Activated CD4-positive, CD25-positive, alpha-beta regulatory T cell treated with anti-CD3 and anti-CD28 coated beads, Interleukin-2, amount 50 U/mL, for 72 hours (primary cell): ENCODE measurements at regions not wholly inside any gene's neighbourhood (a gene's known extent, or its start where the extent isn't known, plus 50 kb on each side); places are given as distances from the start of the nearest gene placed in this dataset.

ENCODE experiments used
- DNase-seq: peaks from one replicate; pipeline ENCODE4 v3.0.0; 2021

DNA sequence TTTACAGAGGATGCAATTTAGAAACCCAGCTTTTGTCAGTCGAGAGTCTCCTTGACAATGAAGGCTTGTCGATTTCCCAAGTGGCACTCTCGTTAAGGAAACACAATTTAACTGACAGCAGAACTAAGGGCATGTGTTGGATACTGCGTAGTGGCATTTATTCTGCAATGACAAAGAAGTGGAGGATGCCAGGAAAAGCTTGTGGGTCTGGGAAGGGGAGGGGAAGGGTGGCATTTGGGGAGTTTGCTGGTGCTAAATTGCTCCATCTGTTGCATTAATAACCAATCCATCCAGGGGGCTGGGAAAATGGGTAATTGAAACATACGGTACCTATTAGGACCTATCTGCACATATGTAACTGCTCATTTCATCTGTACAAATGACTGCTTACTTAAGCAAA is 190.6 kb downstream of the NSG2 start:
- DNase-seq = no peak

DNA sequence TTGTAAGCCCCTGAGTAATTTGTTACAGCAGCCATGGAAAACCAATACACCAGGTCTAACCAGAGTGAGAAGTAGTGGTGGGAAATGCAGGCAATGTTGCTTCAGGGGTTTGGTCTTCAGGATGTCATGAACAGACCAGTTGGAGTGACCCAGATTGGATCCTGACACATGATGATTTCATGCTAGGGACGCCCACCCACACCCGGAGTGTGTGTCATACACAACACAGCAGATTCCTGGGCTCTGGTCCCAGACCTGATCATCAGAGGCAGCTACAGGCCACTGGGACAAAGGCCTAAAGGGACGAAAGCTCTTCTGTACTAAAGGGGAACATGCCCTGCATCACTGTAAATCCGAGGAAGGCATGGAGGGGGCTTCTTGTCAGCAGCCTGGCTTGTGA is 194.2 kb downstream of the NSG2 start:
- DNase-seq = no peak

GRCh38 chr5:174242573-174242972 is 197.1 kb downstream of the NSG2 start:
- DNase-seq = no peak

DNA sequence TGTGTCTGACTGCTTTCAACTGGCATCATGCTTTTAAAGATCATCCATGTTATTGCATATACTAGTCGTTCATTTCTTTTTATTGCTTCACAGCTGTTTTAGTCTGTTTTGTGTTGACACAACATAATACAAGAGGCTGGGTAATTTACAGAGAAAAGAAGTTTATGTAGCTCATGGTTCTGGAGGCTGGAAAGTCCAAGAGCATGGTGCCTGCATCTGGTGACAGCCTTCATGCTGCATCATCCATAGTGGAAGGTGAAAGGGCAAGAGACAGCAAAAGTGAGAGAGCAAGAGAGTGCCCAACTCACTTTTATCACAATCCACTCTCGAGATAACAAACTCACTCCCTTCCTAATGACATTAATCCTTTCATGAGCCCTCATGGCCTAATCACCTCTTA is 198.4 kb downstream of the NSG2 start:
- DNase-seq = no peak

DNA sequence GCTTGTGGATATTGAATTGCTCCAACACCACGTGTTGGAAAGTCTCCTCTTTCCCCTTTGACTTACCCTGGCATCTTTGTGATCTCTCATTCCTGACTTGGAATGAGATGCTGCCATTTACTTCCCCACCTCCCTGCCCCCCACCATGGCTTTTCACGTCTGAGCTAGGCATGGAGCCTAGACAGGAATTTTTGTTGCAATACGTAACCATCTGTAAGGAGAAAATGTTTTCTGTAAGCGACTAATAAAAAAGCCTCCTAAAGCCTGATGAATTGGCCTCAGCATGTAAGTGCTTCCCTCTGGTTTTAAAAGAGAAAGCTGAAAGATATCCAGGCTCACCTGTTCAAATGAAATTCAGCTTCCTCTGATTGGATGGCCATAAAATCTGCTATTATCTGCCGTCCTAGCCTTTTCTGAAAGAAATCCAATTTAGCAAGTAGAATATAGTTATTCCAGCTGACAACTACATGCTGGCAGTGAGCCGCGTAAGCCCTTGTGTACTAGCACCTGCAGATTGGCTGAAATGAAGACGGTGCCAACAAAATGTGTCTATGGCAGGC is 200.1 kb downstream of the NSG2 start:
- DNase-seq = no peak

DNA sequence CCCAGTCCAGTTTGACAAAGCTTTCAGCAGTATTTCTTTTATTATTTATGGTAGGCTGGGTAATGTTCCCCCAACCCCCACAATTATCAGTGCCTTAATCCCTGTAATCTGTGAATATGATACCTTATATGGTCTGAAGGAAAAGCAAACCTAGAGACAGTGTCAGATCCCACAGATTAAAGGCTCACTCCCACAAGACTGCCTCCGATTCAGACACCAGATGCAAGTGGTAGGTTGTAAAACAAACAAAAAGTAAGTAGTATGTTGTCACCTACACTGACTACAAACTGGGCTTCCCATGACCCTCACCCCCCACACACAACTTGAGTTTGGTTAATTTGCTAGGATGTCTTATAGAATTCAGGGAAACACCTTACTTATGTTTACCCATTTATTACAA is 201.2 kb downstream of the NSG2 start:
- no peak for DNase-seq

GRCh38 chr5:174247301-174247700 is 201.8 kb downstream of the NSG2 start:
- DNase-seq = no peak

GRCh38 chr5:174251305-174252000 is 205.9 kb downstream of the NSG2 start:
- no peak for DNase-seq

GRCh38 chr5:174252121-174252520 is 206.6 kb downstream of the NSG2 start:
- DNase-seq = no peak

DNA sequence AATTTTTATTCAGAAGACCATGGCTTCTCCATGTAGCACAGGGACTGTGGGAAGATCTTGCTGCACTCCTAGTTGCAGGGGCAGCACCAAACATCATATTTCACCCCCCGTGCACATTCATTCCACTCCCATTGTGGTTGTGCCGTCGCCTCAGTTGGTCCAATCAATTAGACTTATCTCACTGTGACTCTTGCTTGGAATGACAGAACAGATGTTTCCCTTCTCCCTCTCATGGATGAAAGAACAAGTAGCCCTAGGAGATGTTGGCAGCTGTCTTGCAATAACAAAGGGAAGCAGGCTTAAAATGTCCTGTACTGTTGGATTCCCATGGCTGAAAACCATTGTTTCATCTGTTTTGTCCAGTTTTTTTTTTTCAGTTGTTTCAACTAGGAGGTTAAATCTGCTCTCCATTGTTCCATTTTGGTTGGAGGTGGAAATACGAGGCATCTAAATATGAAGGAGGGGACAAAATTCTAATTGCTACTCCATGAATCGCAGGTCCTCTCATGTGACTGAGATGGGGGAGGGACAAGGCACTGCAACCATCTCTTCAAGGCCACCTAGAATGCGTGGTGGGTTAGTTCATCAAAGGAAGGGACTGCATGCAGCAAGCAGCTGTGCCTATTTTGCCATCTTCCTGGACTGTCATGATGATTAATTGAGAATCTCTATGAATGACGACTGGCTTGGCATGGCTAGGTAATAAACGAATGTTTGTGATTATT is 214.4 kb downstream of the NSG2 start:
- DNase-seq = no peak

GRCh38 chr5:174271316-174271715 is 225.8 kb downstream of the NSG2 start:
- no peak for DNase-seq

DNA sequence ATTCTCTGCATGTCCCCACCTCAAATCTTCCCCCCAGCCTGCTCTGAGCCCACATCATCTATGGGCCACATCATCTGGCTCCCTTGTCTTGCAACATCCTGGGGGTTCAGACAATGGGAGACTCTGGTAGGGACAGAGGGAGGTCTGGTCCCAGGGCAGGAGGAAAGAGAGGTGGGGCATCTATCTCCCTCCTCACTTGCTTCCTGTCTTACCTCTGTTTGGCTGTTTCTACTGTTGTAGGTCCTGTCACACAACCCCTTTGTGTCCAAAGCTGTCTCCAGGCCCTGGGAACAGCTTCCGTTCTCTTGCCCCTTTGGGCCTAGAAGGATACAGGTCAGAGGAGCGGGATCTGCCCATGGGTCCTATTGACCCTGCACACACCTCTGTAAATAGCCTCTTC is 227.2 kb downstream of the NSG2 start:
- DNase-seq = no peak

- DNase-seq = no peak
Measured at GRCh38 chr5:174273325-174273724, 227.8 kb downstream of the NSG2 start.

DNA sequence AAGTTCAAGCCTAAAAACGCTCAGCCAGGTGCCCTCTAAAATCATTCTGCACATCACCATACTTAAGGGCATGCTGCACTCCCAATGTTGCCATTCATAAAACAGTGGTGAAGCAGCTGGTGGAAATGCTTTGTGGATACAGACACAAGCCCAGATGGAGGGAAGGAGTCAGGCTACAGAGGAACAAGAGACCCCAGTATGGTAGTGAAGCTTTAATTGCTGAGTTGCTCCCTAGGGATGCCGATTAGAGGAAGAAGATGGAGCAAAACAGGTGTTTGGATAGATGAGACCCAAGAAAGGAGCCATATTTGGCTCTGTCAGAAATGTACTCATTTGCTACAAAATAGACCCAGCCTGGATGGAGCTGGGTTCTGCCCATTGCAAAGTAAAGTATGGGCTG is 230.5 kb downstream of the NSG2 start:
- no peak for DNase-seq

- DNase-seq = no peak
Measured at GRCh38 chr5:174281089-174281760, 235.7 kb downstream of the NSG2 start.

GRCh38 chr5:174281855-174282254 is 236.3 kb downstream of the NSG2 start:
- DNase-seq = no peak

- no peak for DNase-seq
Measured at GRCh38 chr5:174282391-174282790, 236.9 kb downstream of the NSG2 start.

DNA sequence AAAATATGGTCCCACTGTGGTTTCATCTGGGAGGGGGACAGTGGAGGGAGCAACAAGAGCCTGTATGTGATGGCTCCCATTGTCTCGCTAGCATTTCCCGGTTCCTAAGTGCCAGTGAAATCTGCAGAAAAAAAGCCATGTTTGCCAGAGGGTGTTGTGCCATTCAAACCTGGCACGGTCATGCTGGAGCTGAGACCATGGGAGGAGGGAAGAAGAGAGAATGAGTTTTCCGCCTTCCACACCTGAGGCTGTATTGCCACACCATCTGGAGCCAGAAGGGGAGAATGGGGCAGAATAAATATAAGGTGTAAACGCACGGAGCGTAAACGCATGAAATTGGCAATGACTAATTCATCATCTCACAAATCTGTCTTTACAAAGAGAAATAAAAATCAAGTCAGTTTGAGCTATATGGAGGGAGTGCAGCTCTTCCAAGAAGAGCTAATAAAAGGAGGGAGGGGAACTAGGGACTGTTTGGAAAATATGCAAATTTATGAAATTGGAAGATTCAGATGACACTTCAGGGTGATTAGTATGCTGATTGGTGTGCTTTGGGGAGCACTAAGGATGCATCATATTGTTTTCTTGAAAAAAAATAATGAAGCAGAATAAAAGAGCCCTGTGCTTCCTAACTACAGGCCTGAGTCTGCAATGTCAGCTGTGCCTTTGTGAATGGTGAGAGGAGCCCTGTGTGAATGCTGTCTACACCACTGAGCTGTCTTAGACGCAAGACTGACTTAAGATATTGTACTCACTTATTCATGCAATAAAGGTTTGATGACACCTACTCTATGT is 237.9 kb downstream of the NSG2 start:
- DNase-seq = no peak

DNA sequence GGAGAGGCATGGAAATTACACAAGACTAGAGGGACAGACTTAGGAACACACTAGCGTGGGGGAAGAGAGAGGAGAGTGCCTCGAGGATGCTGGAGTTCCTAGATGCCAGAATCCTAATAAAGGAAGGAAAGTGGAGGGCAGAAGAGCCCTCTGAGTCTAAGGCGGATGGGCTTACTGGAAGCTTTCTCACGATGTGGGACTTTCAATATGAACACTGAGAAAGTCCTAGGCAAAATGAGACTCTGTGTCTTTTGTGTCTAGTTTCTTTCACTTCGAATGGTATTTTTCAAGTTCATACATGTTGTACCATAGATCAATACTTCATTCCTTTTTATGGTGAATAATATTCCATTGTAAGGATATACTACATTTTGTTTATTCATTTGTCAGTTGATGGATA is 239.4 kb downstream of the NSG2 start:
- DNase-seq = no peak

DNA sequence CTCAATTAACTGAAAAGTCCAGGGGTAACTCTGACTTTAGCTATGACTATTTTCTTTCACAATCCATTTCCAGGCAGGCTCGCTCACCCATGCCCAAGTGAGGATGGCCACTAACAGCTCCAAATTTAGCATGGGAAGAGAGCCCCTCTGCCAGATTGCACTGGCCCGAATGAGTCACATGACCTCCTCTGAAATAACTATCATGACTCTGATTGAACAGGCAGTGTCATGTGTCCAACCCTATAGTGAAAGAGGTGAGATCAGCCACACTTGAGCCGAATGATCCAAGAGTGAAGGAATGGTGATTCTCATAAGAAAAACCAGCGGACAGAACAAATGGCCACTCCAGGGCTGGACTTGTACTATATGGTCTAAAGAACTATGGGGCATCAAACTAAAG is 242.3 kb downstream of the NSG2 start:
- DNase-seq = no peak

GRCh38 chr5:174288439-174288838 is 242.9 kb downstream of the NSG2 start:
- no peak for DNase-seq

- no peak for DNase-seq
Measured at GRCh38 chr5:174291162-174291561, 245.7 kb downstream of the NSG2 start.

- DNase-seq = no peak
Measured at GRCh38 chr5:174292348-174292747, 246.8 kb downstream of the NSG2 start.
